Gastroesophageal sphincter (tissue), 3 donors: ENCODE measurements at regions not wholly inside any gene's neighbourhood (a gene's known extent, or its start where the extent isn't known, plus 50 kb on each side); places are given as distances from the start of the nearest gene placed in this dataset.

ENCODE experiments used
- EP300 ChIP-seq: sonication (generic); formaldehyde crosslinking; IDR thresholded peaks from one replicate; pipeline ENCODE4 v1.6.1; 2017; ENCODE audit warnings: antibody characterized with exemption, mild to moderate bottlenecking
- TF ChIP-seq, protein P1 (sequence below), 4 experiments: fragments of 200-600 bp in 2 of 4; fragments of 450-650 bp in 2 of 4; sonication (generic) in 1 of 4; IDR thresholded peaks; one replicate each; pipeline ENCODE4 v1.5.1; 2017 to 2019; ENCODE audit warnings: antibody characterized with exemption in 4 of 4, mild to moderate bottlenecking in 2 of 4, moderate library complexity in 2 of 4

DNA sequence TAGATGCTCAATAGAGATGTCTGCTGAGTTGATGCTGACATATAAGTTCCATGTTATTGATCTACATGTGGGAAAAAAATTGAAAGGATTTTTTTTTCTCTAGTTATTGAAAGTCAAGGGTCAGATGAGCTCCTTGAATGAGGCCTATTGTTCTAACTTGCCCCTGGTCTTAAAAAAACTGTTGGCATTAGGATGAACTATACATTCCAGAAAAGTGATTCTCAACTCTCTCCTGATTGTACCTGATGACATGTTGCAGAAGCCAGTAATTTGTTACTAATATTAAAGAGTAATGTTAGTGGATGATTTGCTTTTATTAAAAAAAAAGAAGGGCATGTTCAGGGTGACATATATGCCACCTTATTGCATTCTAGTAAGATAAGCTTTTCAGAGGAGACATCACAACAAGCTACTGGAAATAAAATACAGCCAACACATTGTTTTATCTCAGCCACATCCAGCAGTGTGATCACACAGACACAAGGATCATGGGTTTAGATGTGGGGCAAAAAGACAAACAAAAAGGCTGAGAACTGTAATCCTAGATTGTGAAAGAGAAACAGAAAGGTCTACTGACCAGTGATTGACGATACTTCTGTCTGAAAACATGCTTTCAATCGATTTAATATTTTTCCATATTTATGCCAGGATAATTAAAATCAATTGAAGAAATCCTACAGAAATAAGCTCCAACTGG, 1314.1 kb upstream of the C9orf72 start:
- no peak for TF ChIP-seq EP300
- TF ChIP-seq, protein P1, sequence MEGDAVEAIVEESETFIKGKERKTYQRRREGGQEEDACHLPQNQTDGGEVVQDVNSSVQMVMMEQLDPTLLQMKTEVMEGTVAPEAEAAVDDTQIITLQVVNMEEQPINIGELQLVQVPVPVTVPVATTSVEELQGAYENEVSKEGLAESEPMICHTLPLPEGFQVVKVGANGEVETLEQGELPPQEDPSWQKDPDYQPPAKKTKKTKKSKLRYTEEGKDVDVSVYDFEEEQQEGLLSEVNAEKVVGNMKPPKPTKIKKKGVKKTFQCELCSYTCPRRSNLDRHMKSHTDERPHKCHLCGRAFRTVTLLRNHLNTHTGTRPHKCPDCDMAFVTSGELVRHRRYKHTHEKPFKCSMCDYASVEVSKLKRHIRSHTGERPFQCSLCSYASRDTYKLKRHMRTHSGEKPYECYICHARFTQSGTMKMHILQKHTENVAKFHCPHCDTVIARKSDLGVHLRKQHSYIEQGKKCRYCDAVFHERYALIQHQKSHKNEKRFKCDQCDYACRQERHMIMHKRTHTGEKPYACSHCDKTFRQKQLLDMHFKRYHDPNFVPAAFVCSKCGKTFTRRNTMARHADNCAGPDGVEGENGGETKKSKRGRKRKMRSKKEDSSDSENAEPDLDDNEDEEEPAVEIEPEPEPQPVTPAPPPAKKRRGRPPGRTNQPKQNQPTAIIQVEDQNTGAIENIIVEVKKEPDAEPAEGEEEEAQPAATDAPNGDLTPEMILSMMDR (IDR thresholded peaks at IDR 0.05) = no peak
